GM12864 (cell line): ENCODE measurements at regions not wholly inside any gene's neighbourhood (a gene's known extent, or its start where the extent isn't known, plus 50 kb on each side); places are given as distances from the start of the nearest gene placed in this dataset.

Experiments used
- DNase-seq: peaks from one replicate; pipeline ENCODE4 v3.0.0-alpha.2; 2011; ENCODE audit warnings: low read depth
- H3K4me3 ChIP-seq: 2 replicates; pipeline ENCODE4 v1.5.1; 2011; ENCODE audit warnings: mild to moderate bottlenecking, low read depth, low read length, control low read depth
- CTCF ChIP-seq: IDR thresholded peaks from 2 replicates; pipeline ENCODE4 v1.5.1; 2011; ENCODE audit warnings: low read depth, mild to moderate bottlenecking, moderate library complexity, low read length, control low read depth, inconsistent platforms; ENCODE audit errors: missing control alignments

- H3K4me3 ChIP-seq: no peak overlapping the region
- TF ChIP-seq CTCF: no peak
- no peak for DNase-seq
Measured at GRCh38 chr11:70880416-70880815, 372.0 kb downstream of the SHANK2 start.

DNA sequence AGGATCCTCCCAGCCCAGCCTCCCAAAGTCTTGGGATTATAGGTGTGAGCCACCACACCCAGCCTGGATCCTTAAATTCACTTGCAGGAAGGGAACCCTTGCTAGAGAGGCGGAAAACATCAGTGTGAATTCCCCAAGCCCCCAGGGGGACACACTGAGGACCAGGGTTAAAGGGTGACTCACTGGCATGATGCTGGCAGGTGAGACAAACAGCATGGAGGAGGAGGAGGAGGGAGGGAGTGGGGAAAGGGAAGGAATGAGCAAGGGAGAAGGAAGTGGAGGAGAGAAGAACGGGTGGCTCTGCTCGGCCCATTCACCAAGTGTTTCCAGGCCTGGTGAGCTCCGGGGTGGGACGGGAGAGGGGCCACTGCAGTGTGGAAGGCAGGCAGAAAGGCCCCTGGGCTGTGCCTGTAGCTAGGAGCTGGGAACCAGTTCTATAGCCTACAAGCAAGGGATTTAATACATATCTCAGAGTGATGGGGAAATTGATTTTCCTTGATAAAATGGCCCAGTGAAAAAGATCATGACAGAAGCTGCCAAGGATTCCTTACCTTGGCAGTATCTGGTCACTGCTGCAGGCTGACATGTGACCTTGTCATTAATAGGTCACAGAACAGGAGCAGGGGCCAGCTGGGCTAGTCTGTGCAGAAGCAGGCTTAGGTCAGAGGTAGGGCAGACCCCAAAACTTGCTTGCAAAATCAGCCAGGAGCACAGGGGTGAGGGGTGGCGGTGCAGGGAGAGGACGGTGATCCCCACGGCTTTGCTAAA, 370.2 kb downstream of the SHANK2 start:
- TF ChIP-seq CTCF: no peak
- DNase-seq: no peak
- no peak overlapping the region for H3K4me3 ChIP-seq

GRCh38 chr11:70882716-70883085, 369.7 kb downstream of the SHANK2 start:
- no peak overlapping the region for H3K4me3 ChIP-seq
- no peak for DNase-seq
- TF ChIP-seq CTCF: no peak

- TF ChIP-seq CTCF: no peak
- no peak overlapping the region for H3K4me3 ChIP-seq
- DNase-seq: no peak
Measured at GRCh38 chr11:70883323-70883940, 368.9 kb downstream of the SHANK2 start.

DNA sequence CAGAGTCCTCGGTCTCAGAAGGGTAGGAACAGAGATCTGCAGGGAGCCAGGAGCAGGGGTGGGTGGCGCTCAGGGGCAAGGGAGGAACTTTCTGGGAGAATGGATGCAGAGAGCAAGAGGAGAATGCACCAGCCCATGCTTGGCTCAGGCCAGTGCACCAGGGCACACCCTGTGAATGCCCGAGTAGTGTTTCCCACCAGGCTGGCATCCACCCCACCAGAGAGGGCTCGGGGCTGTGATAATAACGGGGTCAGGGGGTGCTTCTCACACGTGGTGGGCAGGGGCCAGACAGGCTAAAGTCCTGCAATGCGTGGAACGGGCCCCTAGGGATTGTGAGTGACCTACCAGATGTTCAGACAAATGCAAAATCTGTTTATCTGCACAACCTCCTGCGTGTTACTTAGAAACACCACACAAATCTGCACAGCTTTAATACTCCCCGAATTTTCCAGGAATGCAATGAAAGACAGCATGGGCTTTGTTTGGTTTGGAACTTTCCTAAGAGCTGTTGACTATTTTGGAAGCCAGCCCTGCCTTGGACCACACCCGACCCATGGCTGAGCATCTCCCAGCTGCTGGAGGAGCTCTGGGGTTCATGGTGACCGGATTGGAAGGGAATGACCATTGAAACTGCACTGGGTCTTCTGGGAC, 368.3 kb downstream of the SHANK2 start:
- no peak for TF ChIP-seq CTCF
- H3K4me3 ChIP-seq: no peak overlapping the region
- DNase-seq: no peak

GRCh38 chr11:70885281-70886231, 366.8 kb downstream of the SHANK2 start:
- H3K4me3 ChIP-seq: no peak overlapping the region
- TF ChIP-seq CTCF: no peak
- DNase-seq: no peak
